GM21619 (cell line): ENCODE measurements at regions not wholly inside any gene's neighbourhood (a gene's known extent, or its start where the extent isn't known, plus 50 kb on each side); places are given as distances from the start of the nearest gene placed in this dataset.
"Not testable (repeated sequence)": the region's sequence is repeated elsewhere in the genome, so short reads cannot be mapped to it uniquely, and the experiment has no call there.

ENCODE experiments used
- ATAC-seq: cut with Tn5 transposase; IDR thresholded peaks from one replicate; pipeline ENCODE4 v1.9.1; 2021; ENCODE audit not compliant: unreplicated experiment

GRCh38 chr3:127520993-127521392, 69.5 kb downstream of the TPRA1 start:
- ATAC-seq = no peak

DNA sequence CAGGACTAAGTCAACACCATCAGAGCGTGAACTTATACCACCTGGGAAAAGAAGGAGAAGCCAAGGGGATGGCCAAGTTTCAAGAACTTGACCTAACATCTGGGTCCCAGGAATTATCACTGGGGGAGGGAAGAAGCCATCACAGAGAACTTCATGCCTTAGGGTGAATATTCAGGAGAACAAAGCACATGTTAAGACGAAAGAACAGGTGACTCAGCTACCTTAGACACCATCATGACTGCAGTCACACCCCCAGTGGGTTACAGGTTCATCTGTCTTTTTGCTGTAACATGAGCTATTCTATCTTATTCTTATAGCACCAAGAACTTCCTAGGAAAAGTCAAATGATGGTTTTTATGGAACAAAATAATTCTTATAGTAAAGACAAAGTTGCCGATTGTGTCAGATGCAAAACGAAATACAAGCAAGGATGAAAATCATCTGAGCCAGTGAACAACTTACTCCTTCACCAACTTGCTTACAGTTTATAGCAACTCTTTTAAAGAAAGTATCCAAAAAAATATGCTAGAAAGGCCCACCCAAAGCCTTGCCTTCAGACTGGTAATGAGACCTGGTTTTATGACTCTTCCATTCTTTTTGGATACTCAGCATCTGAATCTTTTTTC, 72.0 kb downstream of the TPRA1 start:
- ATAC-seq = no peak

- no peak for ATAC-seq
Observed at GRCh38 chr3:127512256-127512655, 78.3 kb downstream of the TPRA1 start.

DNA sequence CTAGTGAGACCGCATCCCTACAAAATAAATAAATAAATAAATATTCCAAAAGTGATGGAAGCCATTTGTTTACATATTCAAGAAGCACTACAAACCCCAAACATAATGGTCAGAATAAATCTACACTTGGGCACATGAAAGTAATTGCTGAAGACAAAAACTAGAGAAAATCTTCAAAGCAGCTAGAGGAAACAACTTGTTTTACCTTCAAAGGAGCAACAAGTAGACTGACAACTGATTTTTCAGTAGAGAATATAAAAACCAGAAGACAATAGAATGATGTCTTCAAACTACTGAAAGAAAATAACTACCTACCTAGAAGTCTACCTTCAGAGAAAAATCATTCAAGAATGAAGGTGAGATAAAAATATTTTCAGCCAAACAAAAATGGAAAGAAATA, 89.4 kb downstream of the TPRA1 start:
- ATAC-seq = no peak

- ATAC-seq = no peak
Observed at GRCh38 chr3:127497676-127498075, 92.9 kb downstream of the TPRA1 start.

DNA sequence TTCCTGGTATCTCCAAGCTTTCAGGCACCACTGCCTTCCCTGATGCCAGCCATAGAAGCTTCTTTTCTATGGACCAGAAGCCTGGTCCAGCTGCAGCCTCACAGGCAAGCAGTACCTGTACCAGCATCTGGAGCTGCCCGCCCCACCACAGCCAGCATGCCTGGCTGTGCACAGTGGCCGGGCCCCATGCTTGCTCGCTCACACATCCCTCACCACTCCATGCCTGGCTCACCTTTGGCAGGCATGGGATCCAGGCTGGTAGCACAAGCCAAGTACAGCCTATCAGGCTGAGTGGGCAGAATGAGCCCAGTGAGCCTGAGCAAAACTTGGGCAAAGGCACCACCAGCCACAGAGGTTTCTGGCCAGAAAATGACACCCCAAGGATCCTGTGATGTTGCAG, 93.4 kb downstream of the TPRA1 start:
- ATAC-seq = no peak

DNA sequence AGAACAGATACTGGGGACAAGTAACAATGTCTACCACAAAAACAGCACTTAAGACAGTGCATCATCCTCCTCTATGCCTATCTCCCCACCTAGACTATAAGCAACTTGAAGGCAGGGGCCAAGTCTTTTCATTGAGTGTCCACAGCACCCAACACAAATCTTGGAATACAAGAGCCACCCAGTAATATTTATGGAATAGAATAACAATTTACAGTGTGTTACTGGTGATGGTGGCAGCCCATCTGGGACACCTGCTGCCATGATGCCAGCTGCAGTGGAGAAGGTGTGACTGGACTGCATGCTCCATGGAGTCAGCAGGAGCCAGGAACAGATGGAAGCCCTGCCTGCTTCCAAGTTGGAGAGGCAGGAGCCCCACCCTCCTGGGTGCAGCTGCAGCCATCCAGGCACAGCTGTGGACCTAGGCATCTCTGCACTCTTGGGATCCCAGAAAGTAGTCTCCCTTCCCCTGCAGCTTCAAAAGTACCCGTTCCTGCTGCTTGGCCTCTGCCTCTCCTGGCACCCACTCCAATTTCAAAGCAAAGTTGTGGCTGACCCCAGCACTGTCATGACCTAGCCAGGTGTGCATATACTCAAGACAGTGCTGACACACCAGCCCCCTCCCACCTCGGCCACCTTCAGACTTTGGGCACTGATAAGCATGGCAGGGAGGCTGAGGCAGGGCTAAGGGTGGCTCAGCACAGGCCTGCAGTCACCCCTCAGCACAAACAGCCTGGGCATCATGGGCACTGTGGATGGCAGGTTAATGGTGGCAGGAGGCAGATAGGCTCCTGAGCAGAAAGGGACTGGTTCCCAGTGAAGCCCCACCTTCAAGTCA, 94.5 kb downstream of the TPRA1 start:
- ATAC-seq = no peak

DNA sequence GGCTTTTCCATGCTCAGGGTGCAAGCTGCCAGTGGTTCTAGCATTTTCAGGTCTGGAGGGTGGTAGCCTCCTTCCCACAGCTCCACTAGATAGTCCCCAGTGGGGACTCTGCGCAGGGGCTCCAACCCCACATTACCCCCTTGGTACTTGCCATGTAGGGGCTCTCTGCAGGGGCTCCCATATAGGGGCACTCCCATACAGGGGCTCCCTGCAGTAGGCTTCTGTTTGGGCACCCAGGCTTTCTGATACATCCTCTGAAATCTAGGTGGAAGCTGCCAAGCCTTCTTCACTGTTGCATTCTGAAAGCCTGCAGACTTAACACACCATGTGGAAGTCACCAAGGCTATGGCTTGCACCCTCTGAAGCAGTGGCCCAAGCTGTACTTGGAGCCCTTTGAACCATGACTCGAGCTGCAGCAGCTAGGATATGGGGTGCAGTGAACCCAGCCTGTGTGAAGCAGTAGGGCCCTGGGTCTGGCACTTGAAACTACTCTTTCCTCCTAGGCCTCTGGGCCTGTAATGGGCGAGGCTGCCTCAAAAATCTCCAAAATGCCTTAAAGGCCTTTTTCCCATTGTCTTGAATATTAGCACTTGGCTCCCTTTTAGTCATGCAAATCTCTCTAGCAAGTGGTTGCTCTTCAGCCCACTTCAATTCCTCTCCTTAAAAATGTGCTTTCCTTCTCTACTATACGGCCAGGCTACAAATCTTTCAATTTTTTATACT, 96.4 kb downstream of the TPRA1 start:
- no peak for ATAC-seq

DNA sequence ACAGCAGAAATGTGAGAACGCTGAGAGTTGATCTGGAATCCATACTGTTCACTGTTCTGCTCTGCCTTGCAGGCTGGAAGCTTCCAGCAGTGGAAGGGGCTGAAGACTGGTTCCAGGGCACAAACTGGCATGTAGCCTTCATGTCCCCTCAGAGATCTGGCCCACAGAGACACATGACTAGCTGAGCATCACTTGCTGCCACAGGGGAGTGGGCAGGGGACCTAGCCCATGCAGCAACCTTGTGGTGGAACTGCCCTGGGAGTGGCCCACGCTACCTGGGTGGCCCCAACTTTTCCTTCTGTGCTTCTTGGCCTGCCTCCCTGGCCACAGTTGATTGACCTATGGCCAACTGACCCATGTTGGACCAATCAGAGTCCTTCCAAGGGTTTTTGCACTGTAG, 98.1 kb downstream of the TPRA1 start:
- no peak for ATAC-seq

DNA sequence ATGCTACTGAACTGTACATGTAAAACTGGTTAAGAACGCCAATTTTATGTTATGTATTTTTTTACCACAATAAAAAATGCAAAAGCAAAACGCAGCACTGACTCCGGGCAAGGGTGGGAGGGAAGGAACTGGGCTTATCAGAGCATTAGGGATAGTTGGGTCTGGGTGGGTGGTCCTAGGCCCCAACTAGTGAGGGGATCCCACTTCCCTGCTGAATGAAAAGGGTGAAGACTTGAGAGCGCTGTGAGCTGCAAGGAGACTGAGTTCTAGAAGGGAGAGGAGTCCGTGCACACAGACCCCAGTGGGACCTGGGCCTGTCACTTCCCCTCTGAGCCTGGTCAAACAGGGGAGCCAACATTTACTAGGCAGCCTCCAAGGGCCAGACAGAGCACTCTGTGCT, 98.6 kb downstream of the TPRA1 start:
- no peak for ATAC-seq

- ATAC-seq = no peak
Observed at GRCh38 chr3:127491323-127491722, 99.2 kb downstream of the TPRA1 start.

GRCh38 chr3:127491024-127491305, 99.6 kb downstream of the TPRA1 start:
- ATAC-seq = not testable (repeated sequence)

- no peak for ATAC-seq
Observed at GRCh38 chr3:127490271-127491023, 100.1 kb downstream of the TPRA1 start.

DNA sequence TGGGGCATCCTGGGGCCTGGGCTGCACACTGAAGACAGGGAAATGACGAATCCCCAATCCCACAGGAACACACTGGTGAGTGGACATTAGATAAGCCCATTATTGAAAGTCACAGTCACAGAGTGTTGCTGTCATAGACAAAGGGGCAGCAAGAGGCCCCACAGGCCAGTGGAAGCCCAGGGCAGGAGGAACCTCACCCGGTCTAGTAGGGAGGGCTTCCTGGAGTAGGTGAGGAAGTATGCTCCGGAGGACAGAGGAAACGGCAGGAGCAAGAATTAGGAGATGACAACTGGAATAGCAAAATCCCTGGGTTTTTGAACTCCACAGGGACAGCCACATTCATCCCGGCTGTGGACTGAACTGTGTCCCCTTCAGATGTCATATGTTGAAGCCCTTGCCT, 101.2 kb downstream of the TPRA1 start:
- no peak for ATAC-seq

GRCh38 chr3:127488740-127489139, 101.8 kb downstream of the TPRA1 start:
- no peak for ATAC-seq

DNA sequence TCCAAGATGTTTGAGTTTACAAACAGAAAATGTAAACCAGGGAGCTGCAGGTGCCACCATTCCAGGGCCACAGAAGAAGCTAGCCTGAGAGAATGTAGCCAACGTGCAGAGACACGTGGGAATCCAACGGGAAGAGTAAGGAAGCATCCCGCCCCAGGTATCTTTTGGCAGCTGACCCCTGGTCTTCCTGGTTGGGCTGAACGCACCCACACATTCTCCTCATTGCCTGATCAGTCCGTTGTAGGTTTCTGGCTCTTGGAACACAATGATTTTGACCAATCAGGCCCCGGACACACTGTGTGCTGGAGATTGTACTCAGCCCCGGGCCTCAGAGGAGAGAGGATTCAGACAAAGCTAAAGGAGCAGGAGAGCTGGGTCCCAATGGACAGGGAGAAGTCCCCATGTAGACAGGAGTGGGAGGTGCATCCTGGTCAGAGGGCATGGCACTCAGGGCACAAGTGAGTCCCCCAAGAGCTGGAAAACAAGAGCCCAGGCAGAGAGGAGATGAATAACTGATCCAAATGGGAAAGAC, 102.3 kb downstream of the TPRA1 start:
- ATAC-seq = no peak

GRCh38 chr3:127487196-127487595, 103.3 kb downstream of the TPRA1 start:
- ATAC-seq = no peak

- no peak for ATAC-seq
Observed at GRCh38 chr3:127486321-127486944, 104.1 kb downstream of the TPRA1 start.

- no peak for ATAC-seq
Observed at GRCh38 chr3:127485396-127486170, 105.0 kb downstream of the TPRA1 start.
